A549 (cell line): ENCODE measurements at regions not wholly inside any gene's neighbourhood (a gene's known extent, or its start where the extent isn't known, plus 50 kb on each side); places are given as distances from the start of the nearest gene placed in this dataset.

ENCODE experiments used
- ATAC-seq, 2 experiments: fragments of 200-7000 bp in 1 of 2; fragments of >200 bp in 1 of 2; cut with Nextera tagmentation in 1 of 2; cut with Tn5 transposase in 1 of 2; 3 replicates each; pipeline versions ENCODE4 v1.8.0 to v1.9.1; 2018 to 2020; ENCODE audit warnings: mild to moderate bottlenecking in 1 of 2, moderate library complexity in 1 of 2
- CTCF ChIA-PET: fragments of 300-600 bp; sonication (Branson Sonifier 250); formaldehyde crosslinking; extraction: SDS; loops from one replicate; lab custom pipeline; 2021; ENCODE audit warnings: antibody characterized with exemption, inconsistent platforms; lab: Yijun Ruan, JAX
- POLR2A ChIA-PET: fragments of 350-600 bp; formaldehyde crosslinking; extraction: SDS; loops from one replicate; lab custom pipeline; 2021; ENCODE audit warnings: antibody characterized with exemption, inconsistent platforms; lab: Yijun Ruan, JAX
- DNase-seq, 2 experiments: peaks; one replicate each; pipeline versions ENCODE4 v3.0.0 to v3.0.0-alpha.2; 2011 to 2016; ENCODE audit warnings: low read depth in 1 of 2, low spot score in 1 of 2
- FAIRE-seq: peaks from 2 replicates; lab custom pipeline; 2011; peaks lifted over from hg19 to GRCh38; lab: Jason Lieb, UNC
- H3K27ac ChIP-seq, 2 experiments: fragments of >200 bp; sonication (Bioruptor Twin); formaldehyde crosslinking; 3 replicates each; pipeline ENCODE4 v1.5.1; 2016 to 2017
- H3K4me1 ChIP-seq: fragments of >200 bp; sonication (Bioruptor Twin); formaldehyde crosslinking; 3 replicates; pipeline ENCODE4 v1.6.1; 2016
- H3K4me2 ChIP-seq: fragments of >200 bp; sonication (Bioruptor Twin); formaldehyde crosslinking; 3 replicates; pipeline ENCODE4 v1.6.1; 2016
- H3K4me3 ChIP-seq: fragments of >200 bp; sonication (Bioruptor Twin); formaldehyde crosslinking; 3 replicates; pipeline ENCODE4 v1.5.1; 2016
- H3K9me3 ChIP-seq: fragments of >200 bp; sonication (Bioruptor Twin); formaldehyde crosslinking; 3 replicates; pipeline ENCODE4 v1.6.1; 2016
- BCL3 ChIP-seq: fragments of >200 bp; sonication (Bioruptor Twin); formaldehyde crosslinking; IDR thresholded peaks from 3 replicates; pipeline ENCODE4 v1.6.1; 2016
- CBX2 ChIP-seq: fragments of 200-600 bp; sonication (generic); IDR thresholded peaks from 2 replicates; pipeline ENCODE4 v1.6.1; 2016; ENCODE audit warnings: low read depth, mild to moderate bottlenecking, borderline replicate concordance
- CBX8 ChIP-seq: fragments of 200-600 bp; sonication (generic); IDR thresholded peaks from 2 replicates; pipeline ENCODE4 v1.6.1; 2016
- CEBPB ChIP-seq, 2 experiments: fragments of >200 bp in 1 of 2; sonication (Bioruptor Twin) in 1 of 2; formaldehyde crosslinking in 1 of 2; IDR thresholded peaks; 2 replicates each; pipeline ENCODE4 v1.6.1; 2012 to 2016
- CHD2 ChIP-seq: fragments of 150-350 bp; IDR thresholded peaks from 2 replicates; pipeline ENCODE4 v1.6.1; 2014; ENCODE audit warnings: low read length; ENCODE audit not compliant: partially characterized antibody
- CHD4 ChIP-seq: fragments of 200-600 bp; sonication (generic); IDR thresholded peaks from 2 replicates; pipeline ENCODE4 v1.6.1; 2016; ENCODE audit warnings: antibody characterized with exemption, mild to moderate bottlenecking, borderline replicate concordance
- CTCF ChIP-seq: fragments of >200 bp; sonication (Bioruptor Twin); formaldehyde crosslinking; IDR thresholded peaks from 3 replicates; pipeline ENCODE4 v1.5.1; 2016
- ESRRA ChIP-seq: fragments of 150-350 bp; IDR thresholded peaks from 2 replicates; pipeline ENCODE4 v1.6.1; 2014; ENCODE audit warnings: mild to moderate bottlenecking, low read length, borderline replicate concordance
- FOSB ChIP-seq: fragments of 250-450 bp; sonication (Bioruptor Pico); IDR thresholded peaks from 2 replicates; pipeline ENCODE4 v1.5.0; 2020; ENCODE audit warnings: mild to moderate bottlenecking, moderate library complexity
- HEYL ChIP-seq: fragments of 250-450 bp; sonication (Bioruptor Pico); IDR thresholded peaks from 2 replicates; pipeline ENCODE4 v1.8.0; 2021; ENCODE audit warnings: mild to moderate bottlenecking, moderate library complexity
- HOXA7 ChIP-seq: fragments of 250-450 bp; sonication (Bioruptor Pico); IDR thresholded peaks from 2 replicates; pipeline ENCODE4 v1.5.0; 2020; ENCODE audit warnings: mild to moderate bottlenecking, moderate library complexity
- HOXB13 ChIP-seq: fragments of 250-450 bp; sonication (Bioruptor Pico); IDR thresholded peaks from 2 replicates; pipeline ENCODE4 v1.5.0; 2020; ENCODE audit warnings: low read depth, mild to moderate bottlenecking, moderate library complexity
- HOXB5 ChIP-seq: fragments of 250-450 bp; sonication (Bioruptor Pico); IDR thresholded peaks from 2 replicates; pipeline ENCODE4 v1.5.0; 2020; ENCODE audit warnings: mild to moderate bottlenecking, moderate library complexity
- JUN ChIP-seq, 2 experiments: fragments of >200 bp; sonication (Bioruptor Twin); formaldehyde crosslinking; IDR thresholded peaks; 2 replicates in 1 of 2; 3 replicates in 1 of 2; pipeline ENCODE4 v1.6.1; 2016 to 2017
- JUNB ChIP-seq: fragments of >200 bp; sonication (Bioruptor Twin); formaldehyde crosslinking; IDR thresholded peaks from 2 replicates; pipeline ENCODE4 v1.6.1; 2016
- KDM5A ChIP-seq: fragments of 200-600 bp; sonication (generic); IDR thresholded peaks from 2 replicates; pipeline ENCODE4 v1.6.1; 2016; ENCODE audit warnings: antibody characterized with exemption, mild to moderate bottlenecking
- MAFK ChIP-seq: fragments of 450-650 bp; IDR thresholded peaks from 2 replicates; pipeline ENCODE4 v1.6.1; 2014; ENCODE audit not compliant: partially characterized antibody
- MAX ChIP-seq: IDR thresholded peaks from 2 replicates; pipeline ENCODE4 v1.6.1; 2012
- MAZ ChIP-seq: fragments of 150-350 bp; IDR thresholded peaks from 2 replicates; pipeline ENCODE4 v1.6.1; 2014; ENCODE audit warnings: antibody characterized with exemption, low read depth, low read length, borderline replicate concordance
- MYC ChIP-seq: IDR thresholded peaks from 2 replicates; pipeline ENCODE4 v1.6.1; 2012; ENCODE audit warnings: mild to moderate bottlenecking, inconsistent platforms, low read length, improper control_type of control experiment, borderline replicate concordance
- NFE2L2 ChIP-seq: fragments of 150-350 bp; conservative IDR thresholded peaks from 2 replicates; pipeline ENCODE4 v1.6.1; 2014; ENCODE audit warnings: low read length
- POLR2AphosphoS2 ChIP-seq: conservative IDR thresholded peaks from 2 replicates; pipeline ENCODE4 v1.6.1; 2012; ENCODE audit warnings: low read length, improper control_type of control experiment, inconsistent platforms
- RARB ChIP-seq: fragments of 250-450 bp; sonication (Bioruptor Pico); IDR thresholded peaks from 2 replicates; pipeline ENCODE4 v1.8.0; 2021; ENCODE audit warnings: mild to moderate bottlenecking, moderate library complexity
- RFX5 ChIP-seq: fragments of 450-650 bp; IDR thresholded peaks from 2 replicates; pipeline ENCODE4 v1.7.1; 2014; ENCODE audit warnings: antibody characterized with exemption, mild to moderate bottlenecking, moderate library complexity
- RNF2 ChIP-seq: fragments of 200-600 bp; sonication (generic); IDR thresholded peaks from 2 replicates; pipeline ENCODE4 v1.6.1; 2016; ENCODE audit warnings: low read depth, mild to moderate bottlenecking, antibody characterized with exemption, moderate library complexity, borderline replicate concordance
- TP53 ChIP-seq: fragments of 250-450 bp; sonication (Bioruptor Pico); IDR thresholded peaks from 2 replicates; pipeline ENCODE4 v1.5.0; 2021; ENCODE audit warnings: mild to moderate bottlenecking, moderate library complexity
- ZFP36 ChIP-seq: fragments of 450-650 bp; IDR thresholded peaks from 2 replicates; pipeline ENCODE4 v1.6.1; 2014; ENCODE audit warnings: borderline replicate concordance; ENCODE audit not compliant: partially characterized antibody
- ZSCAN20 ChIP-seq: fragments of 250-450 bp; sonication (Bioruptor Pico); IDR thresholded peaks from 2 replicates; pipeline ENCODE4 v1.8.0; 2022; ENCODE audit warnings: mild to moderate bottlenecking, moderate library complexity
- WGBS: methylation state at CpG from one replicate; pipeline ENCODE4 v1.1.6; 2017; ENCODE audit errors: missing lambda C conversion rate; 5-methylcytosine and 5-hydroxymethylcytosine counted together

- no peak for TF ChIP-seq CHD2
Observed at GRCh38 chr2:147394179-147394790, 450.5 kb upstream of the ACVR2A start (continued).

GRCh38 chr2:147392180-147392579, 452.6 kb upstream of the ACVR2A start:
- DNase-seq (no peak), ATAC-seq (no peak), FAIRE-seq (no peak)
- POLR2A ChIA-PET, result no interaction called here
- no peak overlapping the region for H3K27ac ChIP-seq
- 1% methylated on average over 3 of the region's 3 CpGs for WGBS
- TF ChIP-seq MAFK (no peak), BCL3 (no peak), MAX (no peak), CEBPB (IDR thresholded peaks at IDR 0.05) (no peak), RFX5 (no peak), ESRRA (no peak), HEYL (CRISPR knock-in tag) (no peak), RARB (no peak), MAZ (no peak), MYC (no peak), ZFP36 (no peak), CTCF (no peak), CBX2 (no peak), ZSCAN20 (CRISPR knock-in tag) (no peak), JUNB (no peak), HOXB5 (CRISPR knock-in tag) (no peak), CHD4 (no peak), HOXA7 (CRISPR knock-in tag) (no peak), NFE2L2 (no peak), POLR2AphosphoS2 (no peak)
- H3K9me3 ChIP-seq, result no peaks in the 10 kb centered on the region
- no peak overlapping the region for H3K4me2 ChIP-seq
- H3K4me3 ChIP-seq, result no peak overlapping the region
- CTCF ChIA-PET, result no interaction called here
- no peaks in the 10 kb centered on the region for H3K4me1 ChIP-seq

GRCh38 chr2:147390475-147390874, 454.4 kb upstream of the ACVR2A start:
- Histone ChIP-seq H3K27ac (no peak overlapping the region), H3K4me2 (no peak overlapping the region), H3K9me3 (no peaks in the 10 kb centered on the region), H3K4me1 (no peaks in the 10 kb centered on the region), H3K4me3 (no peak overlapping the region)
- DNase-seq (no peak), ATAC-seq (no peak), FAIRE-seq (no peak)
- CTCF ChIA-PET, result no interaction called here
- POLR2A ChIA-PET, result no interaction called here
- WGBS, result 5% methylated on average over 3 of the region's 3 CpGs
- TF ChIP-seq RFX5 (no peak), HOXB13 (CRISPR knock-in tag) (no peak), RNF2 (no peak), CBX8 (no peak), CBX2 (no peak), KDM5A (no peak), ESRRA (no peak), FOSB (no peak), JUNB (no peak), POLR2AphosphoS2 (no peak), TP53 (CRISPR knock-in tag) (no peak), JUN (IDR thresholded peaks at IDR 0.05) (no peak), ZFP36 (no peak)
